Astrocyte (in vitro differentiated cells and primary cell): ENCODE measurements at regions not wholly inside any gene's neighbourhood (a gene's known extent, or its start where the extent isn't known, plus 50 kb on each side); places are given as distances from the start of the nearest gene placed in this dataset.
"Not testable (repeated sequence)": the region's sequence is repeated elsewhere in the genome, so short reads cannot be mapped to it uniquely, and the experiment has no call there.

Experiments used
- EZH2 ChIP-seq: IDR thresholded peaks from 2 replicates; pipeline ENCODE4 v1.6.1; 2012; ENCODE audit warnings: mild to moderate bottlenecking, low read length, inconsistent platforms; ENCODE audit not compliant: insufficient read depth
- TF ChIP-seq, protein P1 (sequence below): IDR thresholded peaks from 2 replicates; pipeline ENCODE4 v1.5.1; 2011; ENCODE audit warnings: low read depth, mild to moderate bottlenecking, inconsistent platforms, low read length, moderate library complexity; ENCODE audit not compliant: insufficient read depth

- TF ChIP-seq, protein P1, sequence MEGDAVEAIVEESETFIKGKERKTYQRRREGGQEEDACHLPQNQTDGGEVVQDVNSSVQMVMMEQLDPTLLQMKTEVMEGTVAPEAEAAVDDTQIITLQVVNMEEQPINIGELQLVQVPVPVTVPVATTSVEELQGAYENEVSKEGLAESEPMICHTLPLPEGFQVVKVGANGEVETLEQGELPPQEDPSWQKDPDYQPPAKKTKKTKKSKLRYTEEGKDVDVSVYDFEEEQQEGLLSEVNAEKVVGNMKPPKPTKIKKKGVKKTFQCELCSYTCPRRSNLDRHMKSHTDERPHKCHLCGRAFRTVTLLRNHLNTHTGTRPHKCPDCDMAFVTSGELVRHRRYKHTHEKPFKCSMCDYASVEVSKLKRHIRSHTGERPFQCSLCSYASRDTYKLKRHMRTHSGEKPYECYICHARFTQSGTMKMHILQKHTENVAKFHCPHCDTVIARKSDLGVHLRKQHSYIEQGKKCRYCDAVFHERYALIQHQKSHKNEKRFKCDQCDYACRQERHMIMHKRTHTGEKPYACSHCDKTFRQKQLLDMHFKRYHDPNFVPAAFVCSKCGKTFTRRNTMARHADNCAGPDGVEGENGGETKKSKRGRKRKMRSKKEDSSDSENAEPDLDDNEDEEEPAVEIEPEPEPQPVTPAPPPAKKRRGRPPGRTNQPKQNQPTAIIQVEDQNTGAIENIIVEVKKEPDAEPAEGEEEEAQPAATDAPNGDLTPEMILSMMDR, result not testable (repeated sequence)
- not testable (repeated sequence) for TF ChIP-seq EZH2
These were observed 144.9 kb upstream of the POMZP3 start for GRCh38 chr7:76771980-76772379.
